Activated CD4-positive, CD25-positive, alpha-beta regulatory T cell treated with anti-CD3 and anti-CD28 coated beads, Interleukin-2, amount 50 U/mL, for 16 hours (primary cell): ENCODE measurements at regions not wholly inside any gene's neighbourhood (a gene's known extent, or its start where the extent isn't known, plus 50 kb on each side); places are given as distances from the start of the nearest gene placed in this dataset.

Source experiments
- DNase-seq: peaks from one replicate; pipeline ENCODE4 v3.0.0-alpha.2; 2020; ENCODE audit warnings: low read depth, low spot score

DNA sequence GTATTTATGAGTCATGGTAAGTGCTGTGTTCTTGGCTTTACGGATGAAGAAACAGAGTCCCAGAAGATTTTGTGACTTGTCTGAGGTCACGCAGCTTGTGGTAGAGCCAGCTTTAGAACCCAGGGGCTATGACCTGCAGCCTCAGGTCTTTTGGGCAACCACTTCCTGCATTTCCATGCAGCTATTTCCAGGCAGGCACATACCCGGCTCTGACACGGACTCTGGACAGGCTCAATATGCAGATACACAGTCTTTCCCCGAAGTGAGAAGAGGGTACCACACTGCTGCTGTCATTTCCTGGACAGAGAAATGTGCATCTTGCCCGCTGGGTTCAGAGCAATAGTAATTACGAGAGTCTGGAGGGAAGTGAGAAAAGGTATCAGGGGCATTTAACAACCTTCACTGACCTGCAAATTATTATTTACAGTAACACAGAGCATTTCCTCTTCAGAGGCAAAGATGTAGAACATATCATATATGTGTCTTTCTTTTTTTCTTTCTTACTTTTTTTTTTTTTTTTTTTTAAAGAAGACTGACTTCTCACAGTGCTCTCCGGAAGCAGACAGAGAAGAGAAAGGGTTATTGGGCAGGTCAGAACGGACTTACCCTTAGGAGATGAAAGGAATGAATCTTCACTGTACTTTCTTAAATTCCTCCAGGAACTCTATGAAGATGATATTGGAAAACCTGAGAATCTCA lies 185.1 kb downstream of the CLIC5 start:
- no peak for DNase-seq

DNA sequence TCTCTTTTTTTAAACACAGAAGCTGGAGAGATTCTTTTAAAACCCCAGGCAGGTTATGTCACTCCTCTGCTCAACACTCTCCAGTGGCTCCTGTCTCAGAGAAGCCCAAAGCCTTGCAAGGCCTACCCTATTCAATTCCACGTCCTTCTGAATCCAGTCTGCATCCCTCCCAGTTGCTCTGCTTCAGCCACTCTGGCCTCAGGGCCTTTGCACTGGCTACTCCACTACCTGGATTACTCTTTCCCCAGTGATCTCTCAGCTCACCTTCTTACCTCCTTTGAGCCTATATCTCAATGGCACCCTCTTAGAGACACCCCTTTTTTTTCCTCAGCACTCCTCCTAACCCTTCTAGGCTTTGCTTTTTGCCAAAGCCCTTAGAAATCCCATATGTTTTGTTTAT lies 185.8 kb downstream of the CLIC5 start:
- no peak for DNase-seq

DNA sequence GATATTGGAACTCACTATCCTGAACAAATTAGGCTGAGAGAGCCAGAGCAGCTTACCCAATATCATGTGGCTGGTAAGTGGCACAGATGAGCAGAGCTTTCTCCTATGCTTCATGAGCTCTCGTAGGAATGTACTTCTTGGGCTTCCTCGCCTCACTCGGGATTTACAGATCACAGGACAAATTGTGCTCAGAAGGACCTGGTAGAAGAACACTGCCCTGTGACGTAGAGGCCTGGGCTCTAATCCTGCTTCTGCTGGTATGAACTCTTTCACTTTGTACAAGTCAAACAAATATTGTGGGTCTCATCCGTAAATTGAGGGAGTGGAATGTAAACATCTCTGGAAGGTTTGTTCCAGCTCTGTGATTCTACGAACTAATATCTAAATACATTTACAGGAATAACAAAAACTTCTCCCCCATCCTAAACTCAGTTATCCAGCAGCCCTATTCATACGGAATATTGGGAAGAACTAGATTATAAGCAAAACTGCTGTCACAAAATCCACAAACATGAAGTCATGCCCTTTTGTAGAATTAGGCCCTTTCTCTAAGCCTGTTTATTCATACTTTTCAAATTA lies 187.6 kb downstream of the CLIC5 start:
- no peak for DNase-seq

DNA sequence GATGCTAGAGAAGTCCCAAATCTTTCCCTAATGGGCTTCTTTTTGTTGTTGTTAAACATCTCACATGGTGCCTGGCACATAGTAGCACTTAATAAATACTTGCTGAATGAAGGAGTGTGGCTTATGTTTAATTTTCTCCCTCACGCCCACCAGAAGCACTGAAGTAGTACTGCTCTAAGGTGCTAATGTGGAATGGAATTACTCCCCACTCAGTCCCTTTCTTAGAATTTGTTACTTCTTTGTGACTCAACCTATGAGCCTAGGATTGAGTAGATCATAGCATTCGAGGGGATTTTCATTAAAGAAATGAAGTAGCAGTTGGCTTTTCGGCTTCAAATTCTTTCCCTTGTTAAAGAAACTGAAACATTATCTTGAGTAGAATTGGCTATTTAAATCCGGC lies 192.8 kb downstream of the CLIC5 start:
- DNase-seq, result no peak

DNA sequence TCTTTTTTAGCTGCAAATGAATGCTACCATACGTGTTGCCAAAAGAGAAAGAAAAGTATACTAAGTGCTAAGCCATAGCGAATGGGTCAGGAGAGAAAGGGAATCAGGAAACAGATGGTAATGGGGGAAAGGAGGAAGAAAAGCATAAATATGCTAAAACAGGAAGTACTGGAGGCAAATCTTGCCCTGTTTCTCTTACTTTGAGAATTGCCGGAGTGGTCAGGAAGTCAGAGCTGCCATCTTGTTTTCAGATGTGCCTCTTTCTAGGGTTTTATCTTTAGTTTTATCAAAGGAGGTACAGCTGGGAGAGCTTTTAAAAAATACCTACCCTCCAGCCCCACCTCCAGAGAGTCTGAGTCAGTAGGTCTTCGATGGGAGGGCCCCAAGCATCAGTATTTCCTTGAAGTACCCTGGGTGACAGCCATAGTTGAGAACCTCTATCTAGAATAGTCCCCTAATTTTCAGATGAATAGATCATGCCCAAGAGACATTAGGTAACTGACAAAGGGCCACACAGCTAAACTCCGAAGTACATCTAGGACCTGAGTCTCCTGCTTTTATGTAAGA lies 193.3 kb downstream of the CLIC5 start:
- no peak for DNase-seq

DNA sequence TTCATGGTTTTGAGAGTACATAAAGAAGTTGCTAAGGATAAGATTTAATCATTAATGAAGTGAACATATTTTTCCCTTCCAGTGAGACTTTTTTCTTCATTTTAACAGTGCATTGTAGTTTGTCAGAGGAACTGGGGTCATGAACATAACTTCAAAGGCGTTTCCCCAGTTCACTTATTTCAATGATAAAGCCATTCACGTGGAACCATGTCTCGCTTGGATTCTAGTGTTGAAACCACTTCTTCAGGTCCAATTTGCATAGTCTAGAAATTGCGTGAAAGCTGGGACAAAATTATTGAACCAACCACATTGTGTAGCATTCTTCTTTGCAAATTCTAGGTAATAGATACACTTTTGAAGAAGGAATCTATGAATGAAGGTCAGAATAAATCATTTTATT lies 197.0 kb downstream of the CLIC5 start:
- DNase-seq, result no peak

DNA sequence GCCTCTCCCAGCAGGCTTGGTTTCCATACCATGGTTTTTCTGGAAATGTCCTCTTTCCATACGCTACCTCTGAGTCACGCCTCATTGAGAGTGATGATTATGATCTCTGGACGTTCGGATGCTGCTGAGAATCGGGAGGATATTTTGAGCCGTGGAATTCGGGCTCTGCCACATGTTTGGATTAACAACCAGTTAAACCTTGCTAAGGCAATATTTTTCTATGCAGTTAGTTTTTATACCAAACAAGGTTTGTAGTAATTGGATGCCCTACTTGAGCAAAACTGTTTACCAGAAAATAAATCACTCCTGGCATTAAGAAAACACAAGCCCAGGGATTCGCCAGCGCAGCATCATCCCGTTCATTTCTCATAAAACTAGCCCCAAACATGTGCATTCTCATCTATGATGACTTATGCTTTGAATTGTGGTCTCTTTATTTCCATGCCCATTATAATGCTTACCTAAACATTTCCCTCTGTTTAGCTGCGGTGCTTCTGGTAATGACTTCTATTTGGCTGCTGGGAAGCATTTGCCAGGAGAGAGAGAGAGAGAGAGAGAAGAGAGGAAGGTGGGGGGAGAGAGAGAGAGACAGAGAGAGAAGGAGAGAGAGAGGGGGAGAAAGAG lies 198.9 kb downstream of the CLIC5 start:
- DNase-seq, result no peak

DNA sequence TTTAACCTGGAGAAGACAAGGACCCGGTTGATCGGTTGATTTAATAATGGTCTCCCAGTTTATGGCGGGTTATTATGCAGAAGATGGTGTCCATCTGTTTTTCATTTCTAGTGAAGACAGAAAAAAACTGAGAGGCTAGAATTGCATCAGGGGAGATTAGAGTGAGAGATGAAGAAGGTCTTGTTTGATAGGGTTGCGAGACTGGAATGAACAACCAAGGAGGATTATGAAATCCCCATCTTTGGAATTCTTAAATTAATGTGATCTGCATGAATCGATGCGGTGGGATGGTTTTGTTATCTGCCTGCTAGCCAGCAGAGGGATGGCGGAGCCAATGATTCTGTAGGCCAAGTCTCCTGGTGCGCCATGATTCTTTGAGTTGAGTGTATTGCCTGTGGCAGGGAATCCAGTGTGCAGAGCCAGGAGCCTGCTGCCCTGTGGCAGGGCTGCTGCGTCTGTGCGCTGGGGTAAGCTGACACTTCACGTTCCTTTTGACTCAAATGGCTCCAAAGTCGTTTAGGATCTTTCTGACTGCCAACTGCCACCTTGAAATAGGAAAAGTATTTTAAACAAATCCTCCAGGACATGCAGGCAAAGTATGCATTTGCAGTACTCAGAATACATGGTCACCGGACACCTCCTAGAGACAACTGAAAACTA lies 200.1 kb downstream of the CLIC5 start:
- no peak for DNase-seq

DNA sequence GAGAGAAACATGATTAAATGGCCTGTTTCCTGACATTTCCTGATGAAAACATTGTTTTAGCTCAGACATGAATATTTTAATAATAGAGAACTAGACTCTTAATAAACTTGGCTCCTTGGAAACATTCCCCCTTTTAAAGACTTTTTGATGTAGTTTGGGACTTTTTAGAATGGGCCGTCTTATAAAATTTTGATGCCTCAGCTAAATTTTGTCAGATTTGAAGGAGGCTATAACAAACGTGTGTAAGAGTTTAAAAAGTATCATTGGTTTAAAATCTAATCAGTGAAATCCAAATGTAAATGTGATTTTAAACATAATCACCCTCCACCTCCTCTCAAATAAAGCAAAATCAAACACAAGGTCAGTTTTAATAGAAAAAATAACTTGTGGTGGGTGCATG lies 200.9 kb downstream of the CLIC5 start:
- DNase-seq, result no peak

DNA sequence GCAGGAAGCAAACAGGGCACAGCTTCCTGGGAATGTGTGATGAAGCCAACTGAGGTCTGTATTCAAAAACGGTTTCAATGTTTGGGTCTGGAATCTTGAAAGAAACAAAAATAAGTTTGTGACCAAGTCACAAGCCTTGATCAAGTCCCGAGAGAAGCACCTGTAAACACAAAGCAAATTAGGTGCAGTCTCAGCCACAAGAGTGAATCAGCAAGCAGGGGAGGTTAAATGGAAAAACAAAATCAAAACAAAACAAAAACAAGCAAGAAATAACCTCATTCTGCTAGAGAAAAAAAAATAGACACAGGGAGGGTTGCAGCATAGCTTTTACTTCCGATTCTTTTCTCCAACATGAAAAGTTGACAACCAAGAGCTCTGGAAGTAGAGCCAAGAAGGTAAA lies 201.7 kb downstream of the CLIC5 start:
- no peak for DNase-seq

DNA sequence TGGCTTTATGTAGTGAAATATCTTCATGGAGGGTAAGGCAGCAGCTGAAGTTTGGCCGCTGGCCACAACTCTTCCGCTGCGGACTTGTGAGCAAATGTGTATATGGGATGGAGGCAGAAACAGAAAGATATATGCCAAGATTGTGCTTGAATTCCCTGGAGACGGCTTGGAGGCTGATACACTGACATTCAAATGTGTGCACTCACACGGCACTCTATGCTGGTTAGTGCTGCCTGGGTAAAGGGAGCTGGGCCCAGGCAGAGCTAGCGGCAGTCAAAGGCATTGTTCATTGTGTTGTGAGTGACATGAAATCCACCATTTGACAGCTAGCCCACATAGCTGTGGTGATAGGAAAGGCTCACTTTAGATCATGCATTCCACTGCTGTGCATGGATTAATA lies 202.7 kb downstream of the CLIC5 start:
- DNase-seq, result no peak

DNA sequence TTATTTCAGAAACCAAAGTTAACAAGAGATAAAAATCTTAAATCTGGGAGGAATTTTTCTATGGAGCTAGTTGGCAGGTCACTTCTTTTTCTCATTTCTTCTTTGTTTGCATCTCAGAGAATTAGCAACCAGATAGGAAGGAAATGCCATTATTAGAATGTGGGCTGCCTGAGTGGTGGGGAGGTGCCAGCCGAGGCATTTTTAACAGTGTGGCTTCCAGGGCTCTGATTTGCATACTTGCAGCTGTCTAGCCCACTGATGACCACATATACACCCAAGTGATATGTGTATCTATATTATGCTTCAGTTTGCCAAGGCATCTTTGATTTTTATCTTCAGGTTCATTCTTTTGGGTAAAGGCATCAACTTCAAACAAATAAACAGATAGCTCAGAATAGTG lies 206.7 kb downstream of the CLIC5 start:
- DNase-seq, result no peak

DNA sequence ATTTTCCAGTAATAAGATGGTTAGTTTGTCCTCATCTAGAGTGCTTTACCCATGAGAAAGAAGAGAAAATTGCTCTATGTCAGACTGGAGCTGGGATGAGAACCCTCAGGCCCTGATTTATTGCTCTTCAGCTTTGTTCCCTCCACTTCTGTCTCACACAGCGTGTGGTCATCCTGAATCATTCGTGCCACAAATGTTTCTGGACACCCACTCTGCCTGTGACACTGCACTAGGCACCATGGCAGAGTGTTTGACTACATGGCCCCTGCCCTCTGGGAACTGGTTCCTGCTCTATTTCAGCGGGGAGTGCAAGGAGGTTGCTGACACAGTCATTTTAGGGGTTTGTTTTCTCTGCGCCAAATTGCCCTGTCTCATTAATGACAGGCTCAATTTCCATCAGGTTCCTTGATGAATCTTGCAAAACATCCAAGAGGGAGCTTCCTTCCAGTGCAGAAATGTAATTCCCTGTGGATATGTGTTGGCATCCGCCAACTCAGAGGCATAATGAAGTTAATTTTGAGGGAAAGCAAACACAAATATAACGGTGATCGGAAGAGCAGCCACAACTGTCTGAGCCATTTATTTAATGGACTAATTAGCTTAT lies 207.5 kb downstream of the CLIC5 start:
- no peak for DNase-seq

DNA sequence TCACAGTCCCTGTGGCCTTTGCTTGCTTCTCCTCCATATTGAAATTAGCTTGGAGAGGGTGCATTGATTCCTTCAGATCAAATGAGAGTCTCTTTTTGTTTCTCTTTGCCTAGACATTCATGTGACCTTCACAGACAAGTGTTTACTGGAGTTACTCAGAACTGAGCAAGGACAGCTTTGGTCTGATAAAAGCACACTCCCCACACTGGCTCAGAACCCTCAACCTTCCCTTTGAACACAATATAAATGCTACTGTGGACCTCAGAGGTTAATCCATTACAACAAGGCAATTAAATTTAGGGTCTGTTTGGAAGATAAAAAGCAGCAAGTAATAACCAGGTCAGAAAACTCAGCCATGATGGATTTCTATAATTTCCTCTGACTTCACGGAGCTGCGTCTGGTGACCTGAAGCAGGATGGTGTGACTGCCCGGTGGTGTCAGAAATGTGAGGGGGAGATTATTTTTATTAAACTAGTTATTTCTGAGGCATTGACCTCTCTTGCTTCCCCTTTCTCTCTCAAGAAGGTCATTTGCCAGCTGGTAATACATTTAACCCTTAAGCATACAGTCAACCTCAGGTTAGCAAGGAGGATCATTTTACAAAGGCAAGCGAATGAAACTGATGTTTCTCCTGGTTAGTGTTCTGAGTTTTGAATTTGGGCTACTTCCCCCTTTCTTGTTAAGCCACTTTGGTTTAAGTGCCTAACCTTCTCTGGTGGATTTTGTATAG lies 208.2 kb downstream of the CLIC5 start:
- no peak for DNase-seq

DNA sequence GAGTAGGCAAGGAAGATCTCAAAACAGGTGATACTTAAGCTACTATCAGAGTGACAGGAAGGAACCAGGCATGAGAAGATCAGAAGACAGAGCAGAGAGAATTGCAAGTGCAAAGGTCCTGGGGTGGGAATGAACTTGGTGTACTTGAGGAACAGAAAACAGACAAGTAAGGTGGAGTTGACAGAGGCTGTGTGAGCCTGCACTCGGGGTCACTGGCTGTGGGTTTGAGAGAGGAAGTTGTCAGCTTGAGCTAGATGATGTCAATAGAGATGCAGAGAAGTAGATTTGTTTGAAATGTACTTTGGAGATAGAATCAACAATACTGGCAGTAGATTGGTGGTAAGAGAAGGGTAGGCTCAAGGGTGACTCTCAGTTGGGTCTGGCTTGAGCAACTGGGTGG lies 209.5 kb downstream of the CLIC5 start:
- no peak for DNase-seq

DNA sequence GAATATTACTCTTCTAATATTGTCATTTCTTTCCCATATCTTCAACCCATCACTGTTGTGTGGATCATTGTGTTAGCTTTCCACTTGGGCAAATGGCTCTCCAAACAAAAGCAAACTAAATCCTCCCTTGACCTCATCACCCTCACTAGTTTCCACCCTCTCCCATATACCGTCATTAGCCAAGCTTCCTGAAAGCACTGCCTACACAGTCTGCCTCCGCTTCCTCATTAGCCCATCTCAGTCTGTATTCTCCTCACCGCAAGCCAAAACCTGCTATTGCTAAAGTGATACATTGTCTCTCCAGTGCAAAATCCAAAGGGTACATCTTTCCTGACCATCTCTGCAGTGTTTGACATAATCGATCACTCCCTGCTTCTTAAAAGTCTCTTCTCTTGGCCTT lies 212.6 kb downstream of the CLIC5 start:
- DNase-seq, result no peak

DNA sequence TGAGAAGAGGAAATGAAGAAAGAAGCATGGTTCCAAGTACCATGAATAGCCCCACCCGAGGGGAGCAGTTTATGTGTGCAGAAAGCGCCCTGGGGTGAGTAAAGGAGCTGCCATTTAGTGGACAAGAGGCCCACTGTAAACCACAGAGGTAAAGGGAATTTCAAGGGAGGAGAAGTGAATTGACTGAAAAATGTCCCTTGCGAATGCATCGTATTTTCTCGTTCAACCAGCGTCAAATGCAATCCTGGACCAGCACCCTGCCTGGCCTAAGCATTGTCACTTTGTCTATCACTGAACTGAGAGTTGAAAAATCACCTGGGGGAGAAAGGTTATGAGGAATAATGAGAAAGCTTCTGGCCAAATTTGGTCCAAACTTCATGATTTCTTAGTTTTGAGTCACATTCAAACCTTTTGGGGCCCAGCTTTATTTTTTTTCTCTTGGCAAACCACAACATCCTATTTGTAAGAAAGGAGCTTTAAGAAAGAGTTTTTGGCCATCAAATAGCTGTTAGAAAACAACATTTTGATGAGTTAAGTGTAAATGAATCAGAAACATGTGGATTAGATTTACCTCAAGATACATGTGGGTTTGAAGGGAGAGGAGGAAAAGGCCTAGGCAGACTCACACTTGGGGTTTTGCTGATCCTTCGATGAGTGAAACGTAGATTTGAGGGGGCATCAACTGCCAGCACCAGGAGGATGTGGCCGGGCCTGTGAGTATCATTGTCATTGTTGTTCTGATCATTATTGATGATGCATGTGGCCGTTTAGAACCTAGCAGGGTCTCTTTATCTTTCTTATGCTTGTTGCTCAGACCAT lies 214.0 kb downstream of the CLIC5 start:
- no peak for DNase-seq

DNA sequence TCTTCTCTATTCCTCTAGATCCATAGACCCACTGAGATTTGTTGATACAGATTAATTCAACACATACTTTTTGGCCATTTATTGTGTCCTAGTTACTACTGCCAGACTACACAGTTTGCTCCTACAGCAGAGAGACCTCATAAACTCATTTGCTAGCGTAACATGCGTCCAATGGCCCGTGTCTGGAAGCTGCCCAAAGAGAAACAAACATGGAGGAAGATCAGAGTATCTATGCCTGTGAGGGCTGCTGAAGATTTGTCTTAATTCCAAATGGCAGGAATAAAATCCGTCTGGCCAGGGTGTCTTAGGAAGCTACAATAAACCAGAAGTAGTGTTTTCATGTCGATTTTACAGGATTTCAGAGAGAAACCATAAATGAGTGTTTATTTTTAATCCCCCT lies 214.7 kb downstream of the CLIC5 start:
- no peak for DNase-seq

DNA sequence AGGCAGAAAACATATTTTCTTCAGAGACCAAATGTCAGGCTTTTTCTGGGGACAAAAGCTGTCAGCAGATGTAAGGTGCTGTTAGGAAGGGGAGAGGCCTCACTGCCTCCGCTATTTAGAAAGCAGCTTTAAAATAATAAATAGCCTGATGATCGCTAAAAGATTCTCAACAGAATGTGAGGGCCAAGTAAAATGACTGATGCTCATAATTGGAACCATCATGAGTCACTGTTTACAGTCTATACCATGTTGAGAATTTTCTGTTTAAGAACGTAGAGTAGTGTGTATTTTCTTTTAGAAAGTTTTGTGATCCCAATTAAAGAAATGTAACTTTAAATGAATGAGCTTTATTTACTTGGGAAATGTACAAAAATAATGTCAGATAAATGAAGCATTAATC lies 220.0 kb downstream of the CLIC5 start:
- DNase-seq, result no peak

DNA sequence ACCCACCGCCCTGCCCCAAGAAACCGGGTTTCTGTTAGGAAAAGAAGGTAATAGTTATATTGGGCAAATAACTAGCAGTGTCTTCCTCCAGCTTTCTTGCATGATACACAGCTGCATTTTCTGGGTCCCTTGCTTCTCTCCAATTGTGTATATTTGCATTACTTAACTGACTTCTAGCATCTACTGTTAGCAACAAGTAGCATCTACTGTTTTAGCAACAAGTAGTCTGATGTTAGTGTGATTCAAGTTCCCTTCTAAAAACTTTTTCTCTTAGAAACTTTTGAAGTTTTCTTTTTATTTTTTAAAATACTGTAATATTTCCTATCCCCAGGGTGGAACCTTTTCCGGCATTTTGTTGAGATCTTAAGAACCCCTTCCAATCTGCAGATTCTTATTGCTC lies 221.2 kb downstream of the CLIC5 start:
- no peak for DNase-seq
